ENCODE measurements at regions not wholly inside any gene's neighbourhood (a gene's known extent, or its start where the extent isn't known, plus 50 kb on each side); places are given as distances from the start of the nearest gene placed in this dataset.

DNA sequence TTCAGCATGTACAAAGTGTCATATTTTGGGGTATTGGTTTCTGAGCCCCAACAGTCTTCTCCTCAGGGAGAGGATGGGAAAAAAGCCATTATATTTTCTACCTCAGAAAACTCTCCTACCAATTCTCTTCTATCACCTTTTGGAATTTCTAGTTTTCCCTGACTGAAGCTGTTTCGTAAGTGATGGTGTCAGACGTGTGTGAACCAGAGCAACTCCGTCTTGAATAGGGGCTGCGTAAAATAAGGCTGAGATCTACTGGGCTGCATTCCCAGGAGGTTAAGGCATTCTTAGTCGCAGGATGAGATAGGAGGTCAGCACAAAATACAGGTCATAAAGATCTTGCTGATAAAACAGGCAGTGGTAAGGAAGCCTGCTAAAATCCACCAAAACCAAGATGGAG, 197.3 kb upstream of the C9orf72 start:
- Mint-ChIP-seq H3K9me3 (no peaks in the 10 kb centered on the region), H3K4me1 (no peaks in the 10 kb centered on the region), H3K27ac (no peak overlapping the region), H3K27me3 (peaks cover 0 to 5% (median 0%) of the 10 kb centered on the region in 3 donors), H3K4me3 (no peak overlapping the region), H3K36me3 (no peaks in the 10 kb centered on the region)
- ATAC-seq (ENCODE audit: low read depth in 2 of 2) (no peak), DNase-seq (no peak)

DNA sequence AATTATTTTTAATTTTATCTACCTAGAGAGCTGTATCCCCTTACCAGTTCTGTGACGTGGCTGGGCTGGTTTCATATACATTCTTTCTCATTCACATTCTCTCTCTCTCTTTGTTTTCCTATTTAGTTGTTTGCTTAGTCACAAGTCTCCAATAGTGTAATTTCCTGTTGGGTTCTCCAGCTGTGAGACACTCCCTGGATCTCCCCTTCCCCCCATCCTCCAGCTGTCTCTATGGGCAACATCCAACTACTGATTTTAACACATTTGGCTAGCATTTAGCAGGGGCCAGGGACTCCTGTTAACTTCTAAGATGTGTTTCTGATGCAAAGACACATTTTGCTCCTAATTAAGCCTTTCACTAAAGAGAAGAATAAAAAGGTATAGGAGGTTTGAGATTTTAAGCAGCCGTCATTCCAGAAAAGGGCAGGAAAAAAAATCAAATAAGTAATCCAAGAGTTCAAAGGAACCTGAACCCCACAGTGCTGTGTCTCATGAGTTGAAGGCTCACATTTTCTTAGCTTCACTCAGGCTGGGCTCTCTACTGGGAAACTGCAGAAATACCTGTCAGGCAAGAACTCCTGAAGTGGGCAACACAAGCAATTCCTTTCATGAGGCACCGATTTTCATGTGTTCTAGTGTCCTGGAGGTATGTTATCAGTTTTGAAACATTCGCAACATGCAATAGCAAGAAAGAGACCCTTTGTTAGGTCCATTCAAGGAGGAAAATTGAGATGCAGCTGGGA, 198.7 kb upstream of the C9orf72 start:
- Mint-ChIP-seq H3K27me3 (no peaks in the 10 kb centered on the region), H3K9me3 (no peaks in the 10 kb centered on the region), H3K36me3 (no peaks in the 10 kb centered on the region), H3K4me3 (no peak overlapping the region), H3K27ac (no peak overlapping the region), H3K4me1 (no peaks in the 10 kb centered on the region)
- no peak for DNase-seq
- no peak for ATAC-seq (ENCODE audit: low read depth in 2 of 2)

DNA sequence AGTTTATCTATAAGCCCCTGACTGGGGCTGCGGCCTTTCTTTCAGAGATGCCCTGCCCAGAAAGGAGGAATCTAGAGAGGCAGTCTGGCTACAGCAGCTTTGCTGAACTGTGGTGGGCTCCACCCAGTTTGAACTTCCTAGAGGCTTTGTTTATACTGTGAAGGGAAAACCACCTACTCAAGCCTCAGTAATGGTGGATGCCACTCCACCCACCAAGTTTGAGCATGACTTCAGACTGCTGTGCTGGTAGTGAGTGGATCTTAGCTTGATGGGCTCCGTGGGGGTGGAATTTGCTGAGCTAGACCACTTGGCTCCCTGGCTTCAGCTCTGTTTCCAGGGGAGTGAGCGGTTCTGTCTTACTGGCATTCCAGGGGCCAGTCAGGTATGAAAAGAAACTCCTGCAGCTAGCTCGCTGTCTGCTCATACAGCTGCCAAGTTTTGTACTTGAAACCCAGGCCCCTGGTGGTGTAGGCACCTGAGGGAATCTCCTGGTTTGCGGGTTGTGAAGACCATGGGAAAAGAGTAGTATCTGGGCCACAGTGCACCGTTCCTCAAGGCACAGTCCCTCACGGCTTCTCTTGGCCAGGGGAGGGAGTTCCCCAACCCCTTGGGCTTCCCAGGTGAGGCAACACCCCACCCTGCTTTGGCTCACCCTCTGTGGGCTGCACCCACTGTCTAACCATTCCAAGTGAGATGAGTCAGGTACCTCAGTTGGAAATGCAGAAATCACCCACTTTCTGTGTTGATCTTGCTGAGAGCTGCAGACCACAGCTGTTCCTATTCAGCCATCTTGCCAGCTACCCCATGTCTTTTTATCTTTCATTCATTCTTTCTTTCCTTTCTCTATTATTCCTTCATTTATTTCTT, 211.8 kb upstream of the C9orf72 start:
- ATAC-seq (ENCODE audit: low read depth in 2 of 2) (no peak), DNase-seq (no peak)
- Mint-ChIP-seq H3K36me3 (no peaks in the 10 kb centered on the region), H3K27ac (no peak overlapping the region), H3K4me3 (no peak overlapping the region), H3K9me3 (peaks cover 11 to 36% (median 19%) of the 10 kb centered on the region in 7 donors), H3K27me3 (peaks cover 0 to 4% (median 0%) of the 10 kb centered on the region in 3 donors), H3K4me1 (no peaks in the 10 kb centered on the region)

DNA sequence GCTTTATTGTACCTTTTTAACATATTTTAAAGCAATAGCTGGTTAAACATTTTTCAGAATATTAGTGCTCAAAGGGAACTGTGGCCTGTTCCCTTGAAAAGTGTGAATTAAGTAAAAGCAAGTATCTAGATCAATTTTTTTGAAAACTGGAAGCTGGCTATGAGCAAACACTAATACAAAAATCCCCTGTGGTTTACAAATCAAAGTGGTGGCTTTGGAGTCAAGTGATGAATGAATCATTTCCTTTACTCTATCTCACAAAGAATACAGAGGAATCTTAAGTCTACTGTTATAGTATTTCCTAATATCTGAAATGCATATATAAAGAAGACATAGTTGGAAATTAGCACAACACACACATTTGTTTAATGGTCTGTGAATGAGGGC, 212.4 kb upstream of the C9orf72 start:
- DNase-seq: no peak
- Mint-ChIP-seq H3K4me1 (no peaks in the 10 kb centered on the region), H3K27me3 (peaks cover 0 to 4% (median 0%) of the 10 kb centered on the region in 3 donors), H3K9me3 (peaks cover 11 to 40% (median 19%) of the 10 kb centered on the region in 7 donors), H3K27ac (no peak overlapping the region), H3K36me3 (no peaks in the 10 kb centered on the region), H3K4me3 (no peak overlapping the region)
- ATAC-seq (ENCODE audit: low read depth in 2 of 2): no peak

DNA sequence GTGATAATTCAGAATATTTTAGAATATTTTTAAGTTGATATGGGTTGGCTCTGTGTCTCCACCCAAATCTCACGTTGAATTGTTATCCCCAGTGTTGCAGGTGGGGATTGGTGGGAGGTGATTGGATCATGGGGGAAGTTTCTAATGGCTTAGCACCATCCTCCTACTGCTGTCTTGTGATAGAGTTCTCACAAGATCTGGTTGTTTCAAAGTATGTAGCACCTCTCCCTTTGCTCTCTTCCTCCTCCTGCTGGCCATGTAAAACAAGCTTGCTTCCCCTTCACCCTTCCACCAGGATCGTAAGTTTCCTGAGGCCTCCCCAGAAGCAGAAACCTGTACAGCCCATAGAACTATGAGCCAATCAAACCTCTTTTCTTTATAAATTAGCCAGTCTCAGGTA, 214.6 kb upstream of the C9orf72 start:
- no peak for ATAC-seq (ENCODE audit: low read depth in 2 of 2)
- Mint-ChIP-seq H3K27me3 (peaks cover 0 to 4% (median 0%) of the 10 kb centered on the region in 3 donors), H3K27ac (no peak overlapping the region), H3K36me3 (no peaks in the 10 kb centered on the region), H3K9me3 (peaks cover 4 to 27% (median 13%) of the 10 kb centered on the region in 7 donors), H3K4me1 (no peaks in the 10 kb centered on the region), H3K4me3 (no peak overlapping the region)
- no peak for DNase-seq

DNA sequence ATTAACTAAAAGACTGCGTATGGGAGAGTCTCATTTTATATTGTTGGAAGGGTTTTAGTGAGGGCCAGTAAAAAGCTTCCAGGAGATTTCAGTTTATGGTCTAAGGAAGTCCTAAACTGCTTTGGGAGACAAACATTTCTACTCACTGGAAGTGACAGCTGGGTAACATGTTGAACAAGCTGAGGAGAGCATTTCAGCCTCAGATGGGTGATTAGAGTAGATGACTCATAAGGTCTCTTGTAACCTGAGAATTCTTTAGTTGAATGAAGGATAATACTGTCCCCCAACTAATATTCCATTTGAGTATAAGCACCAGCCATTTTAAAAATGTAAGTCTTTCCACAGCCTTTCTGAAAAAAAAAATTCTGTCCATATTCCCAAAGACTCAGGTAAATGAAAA, 218.0 kb upstream of the C9orf72 start:
- no peak overlapping the region for H3K27ac Mint-ChIP-seq
- no peak for DNase-seq
- H3K9me3 Mint-ChIP-seq: peaks cover 7 to 37% (median 11%) of the 10 kb centered on the region in 7 donors
- no peaks in the 10 kb centered on the region for H3K4me1 Mint-ChIP-seq
- peaks cover 0 to 4% (median 0%) of the 10 kb centered on the region in 3 donors for H3K27me3 Mint-ChIP-seq
- no peaks in the 10 kb centered on the region for H3K36me3 Mint-ChIP-seq
- H3K4me3 Mint-ChIP-seq: no peak overlapping the region
- ATAC-seq (ENCODE audit: low read depth in 2 of 2): no peak

DNA sequence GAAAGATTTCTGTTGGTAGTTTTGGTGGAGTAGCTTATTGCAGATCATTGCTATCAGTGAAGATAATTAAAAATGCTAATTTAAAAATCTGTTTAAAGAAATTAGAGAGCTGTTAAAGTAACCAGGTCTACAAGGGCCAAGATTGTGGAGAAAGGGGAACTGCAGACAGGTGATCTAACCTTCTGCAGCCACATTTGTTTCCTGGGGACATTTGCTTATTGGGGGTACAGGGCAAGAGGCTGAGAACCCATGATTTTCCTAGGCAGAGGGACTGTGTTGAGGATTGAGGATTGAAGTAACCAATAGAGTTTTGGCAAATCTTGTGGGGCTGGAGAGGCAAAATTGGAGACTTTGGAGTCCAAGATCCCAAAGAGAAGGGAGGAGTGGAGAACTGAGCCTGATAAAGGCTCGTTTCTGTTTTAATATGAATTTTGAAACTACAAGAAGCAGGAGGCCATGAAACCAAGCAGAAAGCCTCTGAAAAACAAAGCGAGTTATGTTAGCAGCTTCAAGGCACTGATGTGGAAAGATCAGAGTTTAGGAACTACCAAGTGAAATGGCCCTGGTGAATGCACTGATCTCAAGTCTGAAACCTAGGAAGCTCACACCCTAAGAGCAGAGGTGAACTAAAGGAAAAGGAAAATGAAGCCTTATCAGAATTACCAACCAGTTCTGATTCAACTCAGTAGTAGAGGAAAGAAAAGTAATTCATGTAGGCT, 219.8 kb upstream of the C9orf72 start:
- Mint-ChIP-seq H3K4me3 (no peak overlapping the region), H3K9me3 (peaks cover 5 to 37% (median 11%) of the 10 kb centered on the region in 7 donors), H3K27me3 (peaks cover 0 to 4% (median 0%) of the 10 kb centered on the region in 3 donors), H3K4me1 (no peaks in the 10 kb centered on the region), H3K27ac (no peak overlapping the region), H3K36me3 (no peaks in the 10 kb centered on the region)
- ATAC-seq (ENCODE audit: low read depth in 2 of 2) (no peak), DNase-seq (no peak)

DNA sequence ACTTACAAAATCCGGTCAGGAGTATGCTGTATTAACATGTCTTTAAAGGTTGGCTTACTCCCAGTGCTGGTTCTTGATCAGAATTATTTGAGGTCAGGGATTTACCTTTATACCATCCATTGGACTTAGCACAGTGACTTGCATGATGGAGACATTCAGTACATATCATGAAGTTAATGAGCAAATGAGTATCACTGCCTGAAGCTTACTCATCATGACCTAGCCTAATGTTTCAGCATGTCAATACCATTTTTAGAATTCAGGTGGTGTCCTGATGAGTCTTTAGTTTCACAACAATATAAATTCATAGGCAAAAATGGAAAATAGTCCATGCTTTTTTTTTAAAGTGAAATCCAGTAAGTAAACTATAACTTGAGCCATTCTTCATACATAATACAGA, 226.0 kb upstream of the C9orf72 start:
- H3K4me1 Mint-ChIP-seq: no peaks in the 10 kb centered on the region
- DNase-seq (no peak), ATAC-seq (ENCODE audit: low read depth in 2 of 2) (no peak)
- H3K27ac Mint-ChIP-seq: no peak overlapping the region
- H3K4me3 Mint-ChIP-seq: no peak overlapping the region
- peaks cover 0 to 14% (median 7%) of the 10 kb centered on the region in 7 donors for H3K9me3 Mint-ChIP-seq
- H3K27me3 Mint-ChIP-seq: peaks cover 0 to 7% (median 0%) of the 10 kb centered on the region in 3 donors
- H3K36me3 Mint-ChIP-seq: no peaks in the 10 kb centered on the region

DNA sequence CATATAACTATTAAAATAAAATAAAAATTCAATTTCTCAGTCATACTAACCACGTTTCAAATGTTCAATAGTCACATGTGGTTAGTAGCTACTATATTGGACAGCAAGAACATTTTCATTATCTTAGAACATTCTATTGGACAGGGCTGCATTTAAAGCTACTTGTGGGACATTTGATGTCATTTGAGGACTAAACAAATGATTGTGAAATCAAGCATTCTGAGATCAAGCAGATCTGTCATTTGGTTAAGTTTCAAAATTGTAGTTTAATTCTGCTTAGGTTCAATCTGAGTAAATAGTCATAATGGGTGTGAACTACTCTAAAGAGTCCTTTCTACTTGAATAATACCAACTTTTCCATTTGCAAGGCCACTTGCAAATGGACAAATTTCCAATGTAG, 226.9 kb upstream of the C9orf72 start:
- peaks cover 0 to 7% (median 0%) of the 10 kb centered on the region in 3 donors for H3K27me3 Mint-ChIP-seq
- ATAC-seq (ENCODE audit: low read depth in 2 of 2): no peak
- no peak overlapping the region for H3K4me3 Mint-ChIP-seq
- no peaks in the 10 kb centered on the region for H3K4me1 Mint-ChIP-seq
- no peaks in the 10 kb centered on the region for H3K36me3 Mint-ChIP-seq
- peak overlapping the region in 1 of 6 donors; percentile 20 for H3K27ac Mint-ChIP-seq
- peaks cover 0 to 7% (median 0%) of the 10 kb centered on the region in 7 donors for H3K9me3 Mint-ChIP-seq
- DNase-seq: no peak

DNA sequence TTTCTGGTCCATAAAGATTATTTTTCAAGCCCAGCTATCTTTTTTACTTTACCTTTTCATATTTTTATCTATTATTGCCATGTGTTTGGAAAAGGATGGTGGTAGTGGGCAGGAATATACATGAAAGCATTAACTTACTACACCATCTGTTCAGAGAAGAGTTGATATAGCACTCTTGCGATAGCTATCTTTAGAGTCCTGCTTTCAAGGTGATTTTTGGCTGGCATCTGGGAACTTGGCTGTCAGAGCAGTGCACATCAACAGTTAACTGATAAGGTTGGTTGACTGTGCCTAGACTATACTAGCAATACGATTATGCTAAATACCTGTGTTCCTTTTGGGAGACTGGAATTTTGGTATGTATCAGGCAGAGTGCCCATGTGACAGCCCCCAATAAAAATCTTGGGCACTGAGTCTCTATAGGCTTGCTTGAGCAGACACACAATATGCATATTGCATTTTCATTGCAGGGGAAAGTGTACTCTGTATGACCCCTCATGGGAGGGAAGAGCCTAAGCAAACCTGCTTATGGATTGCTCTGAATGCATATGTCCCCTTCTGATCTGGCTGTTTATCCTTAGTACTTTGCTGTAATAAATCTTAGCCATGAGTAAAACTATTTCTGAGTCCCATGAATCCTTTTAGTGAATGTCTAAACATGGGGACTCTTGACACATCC, 227.6 kb upstream of the C9orf72 start:
- Mint-ChIP-seq H3K9me3 (peaks cover 0 to under 1% (median 0%) of the 10 kb centered on the region in 7 donors), H3K4me1 (no peaks in the 10 kb centered on the region), H3K36me3 (no peaks in the 10 kb centered on the region), H3K4me3 (no peak overlapping the region), H3K27ac (no peak overlapping the region), H3K27me3 (peaks cover 0 to 7% (median 0%) of the 10 kb centered on the region in 3 donors)
- DNase-seq (no peak), ATAC-seq (ENCODE audit: low read depth in 2 of 2) (no peak)

DNA sequence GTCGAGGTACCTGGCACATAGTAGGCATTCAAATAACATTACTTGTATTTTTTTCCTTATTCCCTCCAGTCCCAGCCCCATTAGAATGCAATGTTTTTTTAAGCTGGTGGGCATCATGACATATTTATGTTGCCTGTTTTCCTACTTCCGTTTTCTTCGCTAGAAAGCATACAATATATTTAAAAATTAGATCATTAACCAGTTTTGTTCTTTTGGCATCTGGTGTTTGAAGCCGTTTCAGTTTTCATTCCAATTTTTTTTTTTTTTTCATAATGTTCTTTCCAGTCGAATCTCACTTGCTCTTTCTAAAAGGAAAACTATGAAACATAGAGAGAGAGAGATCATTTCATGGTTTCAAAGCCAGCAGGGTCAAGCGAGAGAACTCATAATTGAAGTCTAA, 228.3 kb upstream of the C9orf72 start:
- H3K36me3 Mint-ChIP-seq: no peaks in the 10 kb centered on the region
- H3K4me3 Mint-ChIP-seq: no peak overlapping the region
- H3K9me3 Mint-ChIP-seq: no peaks in the 10 kb centered on the region
- no peaks in the 10 kb centered on the region for H3K4me1 Mint-ChIP-seq
- ATAC-seq (ENCODE audit: low read depth in 2 of 2) (no peak), DNase-seq (no peak)
- H3K27me3 Mint-ChIP-seq: peaks cover 0 to 7% (median 0%) of the 10 kb centered on the region in 3 donors
- H3K27ac Mint-ChIP-seq: no peak overlapping the region

DNA sequence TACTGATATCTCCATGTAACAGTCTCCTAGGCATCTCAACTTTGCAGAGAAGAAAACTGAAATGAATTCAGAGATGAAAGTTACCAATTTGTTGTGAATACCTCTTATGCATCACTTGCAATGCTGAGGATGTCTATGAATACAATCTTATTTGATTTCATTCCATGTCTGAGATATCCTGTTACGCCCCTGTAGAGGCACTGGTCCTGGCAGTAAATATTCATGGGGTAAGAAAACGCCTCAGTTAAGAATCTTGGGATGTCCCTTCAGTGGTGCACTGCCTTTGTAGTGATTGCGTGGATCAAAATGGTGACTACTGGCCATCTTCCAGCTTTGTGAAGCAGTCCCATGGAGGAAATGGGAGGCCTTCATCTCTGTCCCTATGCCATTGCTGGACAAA, 229.1 kb upstream of the C9orf72 start:
- Mint-ChIP-seq H3K27me3 (peaks cover 0 to 7% (median 0%) of the 10 kb centered on the region in 3 donors), H3K4me1 (no peaks in the 10 kb centered on the region), H3K4me3 (no peak overlapping the region), H3K36me3 (no peaks in the 10 kb centered on the region), H3K9me3 (no peaks in the 10 kb centered on the region), H3K27ac (no peak overlapping the region)
- ATAC-seq (ENCODE audit: low read depth in 2 of 2) (no peak), DNase-seq (no peak)

DNA sequence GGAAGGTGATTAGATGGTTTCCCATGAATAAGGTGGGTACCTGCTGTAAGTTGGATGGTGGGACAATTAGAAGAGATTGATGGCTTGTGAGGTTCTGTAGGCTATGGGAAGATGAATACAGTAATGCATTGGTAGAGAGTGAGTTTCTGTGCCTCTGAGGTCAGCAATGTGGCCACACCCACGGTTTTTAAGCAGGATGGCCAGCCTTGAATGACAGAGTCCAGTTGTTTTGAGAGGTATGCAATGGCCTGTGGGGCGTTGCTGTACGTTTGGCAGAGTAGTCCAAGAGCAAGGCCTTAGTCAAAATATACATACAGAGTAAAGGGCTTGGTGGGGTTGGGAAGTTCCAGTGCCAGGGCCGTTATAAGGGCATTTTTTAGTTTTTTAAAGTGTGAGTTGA, 235.6 kb upstream of the C9orf72 start:
- no peaks in the 10 kb centered on the region for H3K27me3 Mint-ChIP-seq
- DNase-seq (no peak), ATAC-seq (ENCODE audit: low read depth in 2 of 2) (no peak)
- no peaks in the 10 kb centered on the region for H3K36me3 Mint-ChIP-seq
- H3K4me3 Mint-ChIP-seq: no peak overlapping the region
- no peak overlapping the region for H3K27ac Mint-ChIP-seq
- H3K9me3 Mint-ChIP-seq: peaks cover 0 to 2% (median 0%) of the 10 kb centered on the region in 7 donors
- no peaks in the 10 kb centered on the region for H3K4me1 Mint-ChIP-seq

Measured in naive B cell (primary cell).